Neuron (in vitro differentiated cells): ENCODE measurements at regions not wholly inside any gene's neighbourhood (a gene's known extent, or its start where the extent isn't known, plus 50 kb on each side); places are given as distances from the start of the nearest gene placed in this dataset.

Experiments
- H2AFZ ChIP-seq: one replicate; pipeline ENCODE4 v1.6.1; 2013; ENCODE audit warnings: low read depth, mild to moderate bottlenecking, inconsistent platforms, low read length, moderate library complexity
- H3K27me3 ChIP-seq: one replicate; pipeline ENCODE4 v1.6.1; 2013; ENCODE audit warnings: low read length; ENCODE audit not compliant: insufficient read depth
- H3K36me3 ChIP-seq: one replicate; pipeline ENCODE4 v1.6.1; 2013; ENCODE audit warnings: low read length; ENCODE audit not compliant: insufficient read depth
- H3K4me1 ChIP-seq: one replicate; pipeline ENCODE4 v1.6.1; 2013; ENCODE audit warnings: low read length; ENCODE audit not compliant: insufficient read depth
- H3K4me3 ChIP-seq: 2 replicates; pipeline ENCODE4 v1.5.1; 2013; ENCODE audit warnings: mild to moderate bottlenecking, low read length, moderate library complexity
- H3K9me3 ChIP-seq: one replicate; pipeline ENCODE4 v1.6.1; 2013; ENCODE audit warnings: low read length

DNA sequence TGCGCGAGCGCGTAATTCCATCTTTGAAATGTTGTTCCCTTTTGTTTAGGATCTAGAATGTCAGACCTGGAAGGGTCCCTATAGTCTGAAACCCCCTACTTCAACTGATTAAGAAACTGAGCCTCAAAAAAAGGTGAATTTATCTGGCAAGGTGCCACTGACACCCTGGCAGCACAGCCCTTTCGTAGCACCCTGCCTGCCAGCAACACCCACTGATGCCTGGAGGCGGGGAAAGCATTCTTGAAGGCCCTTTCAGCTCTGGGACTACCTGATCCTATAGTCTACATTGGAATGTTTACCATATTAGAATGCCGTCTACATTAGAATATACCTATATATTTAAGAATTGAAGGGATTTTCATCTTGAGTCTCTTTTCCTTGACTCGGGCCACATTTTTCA, 542.3 kb downstream of the BUD13 start:
- Histone ChIP-seq H3K9me3 (no peaks in the 10 kb centered on the region), H3K4me1 (peaks cover 8% of the 10 kb centered on the region), H3K4me3 (no peak overlapping the region), H2AFZ (no peak overlapping the region), H3K36me3 (no peaks in the 10 kb centered on the region), H3K27me3 (no peaks in the 10 kb centered on the region)

DNA sequence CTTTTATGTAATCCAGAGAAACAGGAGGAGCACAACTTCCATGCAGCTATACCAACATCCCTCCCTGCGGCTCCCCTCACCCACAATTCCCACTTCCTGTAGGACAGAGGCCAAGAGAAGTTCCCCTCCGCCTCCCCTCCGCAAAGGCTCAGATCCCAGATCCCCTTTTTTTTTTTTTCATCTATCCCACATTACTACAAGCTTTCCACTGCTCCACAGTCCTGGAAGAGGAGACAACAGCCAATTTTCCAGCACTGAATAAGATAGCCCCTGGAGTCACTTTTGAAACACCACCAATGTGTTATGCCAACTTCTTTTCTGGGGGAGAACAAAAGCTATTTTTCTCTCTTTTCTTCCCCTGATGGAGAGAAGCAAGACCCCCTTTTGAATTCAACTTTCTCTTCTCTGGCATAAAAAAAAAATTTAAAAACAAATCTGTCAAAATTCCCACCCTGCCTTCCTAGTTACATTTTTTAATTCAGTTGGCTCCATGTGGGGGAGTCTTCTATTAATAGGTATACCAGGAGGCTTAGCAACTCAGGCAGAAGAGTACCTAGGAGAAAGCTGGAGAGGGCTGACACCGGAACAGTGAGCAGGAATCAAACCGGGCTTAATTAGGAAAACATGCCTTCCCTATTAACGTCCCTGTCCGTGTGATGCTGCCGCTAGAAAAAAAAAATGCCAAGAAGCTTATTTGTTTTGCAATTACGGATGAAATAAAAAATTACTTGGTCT, 543.4 kb downstream of the BUD13 start:
- Histone ChIP-seq H3K4me1 (peaks cover 12% of the 10 kb centered on the region), H3K27me3 (no peaks in the 10 kb centered on the region)

DNA sequence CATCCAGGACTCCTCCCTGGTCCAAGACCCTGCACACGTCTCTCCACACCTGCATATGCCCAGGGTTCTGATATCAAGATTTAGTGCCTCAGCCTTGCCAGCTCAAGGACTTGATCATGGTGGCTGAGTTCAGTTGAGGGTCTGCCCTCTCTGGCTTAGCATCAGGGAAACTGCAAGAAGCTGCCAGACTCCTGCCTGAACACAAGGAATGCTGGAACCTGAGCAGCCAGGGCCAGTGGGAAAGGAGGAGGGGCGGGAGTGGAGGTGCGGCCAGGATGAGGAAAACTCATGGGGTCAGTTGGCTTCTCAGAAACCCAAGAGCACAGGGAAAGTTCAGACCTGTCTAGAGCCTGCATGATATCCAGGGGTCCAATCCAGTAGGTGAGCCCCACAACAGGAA, 546.1 kb downstream of the BUD13 start:
- H2AFZ ChIP-seq: no peak overlapping the region
- H3K27me3 ChIP-seq: no peaks in the 10 kb centered on the region
- H3K9me3 ChIP-seq: no peaks in the 10 kb centered on the region
- H3K4me1 ChIP-seq: peaks cover 7% of the 10 kb centered on the region
- H3K36me3 ChIP-seq: no peaks in the 10 kb centered on the region
- no peak overlapping the region for H3K4me3 ChIP-seq

More for the DNA sequence above, 543.4 kb downstream of the BUD13 start:
- Histone ChIP-seq H3K9me3 (no peaks in the 10 kb centered on the region), H3K4me3 (no peak overlapping the region), H2AFZ (no peak overlapping the region), H3K36me3 (no peaks in the 10 kb centered on the region)

DNA sequence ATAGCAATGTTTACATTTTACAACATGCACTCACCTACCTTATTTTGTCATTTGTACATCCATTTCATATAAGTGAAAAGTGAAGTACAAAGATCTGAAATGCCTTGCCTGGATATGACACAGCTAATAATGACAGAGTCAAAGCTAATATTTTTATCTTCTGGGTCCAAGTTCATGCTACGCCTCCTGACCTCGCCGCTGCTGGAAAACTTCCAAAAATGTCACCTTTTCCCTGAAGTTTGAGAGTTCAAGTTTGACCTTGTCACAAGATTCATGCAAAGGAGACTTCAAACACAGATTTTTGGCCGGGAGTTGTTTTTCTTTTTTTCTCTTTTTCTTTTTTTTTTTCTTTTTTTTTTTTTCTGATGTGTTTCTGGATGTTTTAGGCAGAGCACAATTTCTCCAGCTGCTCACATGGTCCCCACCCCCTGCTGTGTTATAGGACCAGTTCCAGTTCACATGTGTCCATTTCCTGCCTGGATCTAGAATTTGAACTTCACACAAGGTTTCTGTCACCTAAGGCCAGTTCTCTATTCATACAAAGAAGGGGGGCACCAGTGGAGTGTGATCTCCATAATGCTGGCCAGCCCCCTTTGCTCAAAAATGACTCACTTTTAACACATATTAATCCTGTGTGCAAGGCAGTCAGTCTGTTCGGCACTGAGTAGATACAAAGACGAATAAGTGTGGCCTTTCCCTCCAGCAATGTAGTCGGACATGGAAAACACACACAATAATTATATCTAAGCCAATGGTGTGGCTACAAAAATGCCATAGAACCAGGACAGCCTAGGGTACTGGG, 546.8 kb downstream of the BUD13 start:
- Histone ChIP-seq H3K36me3 (no peaks in the 10 kb centered on the region), H3K4me3 (no peak overlapping the region), H3K9me3 (no peaks in the 10 kb centered on the region), H2AFZ (no peak overlapping the region), H3K27me3 (no peaks in the 10 kb centered on the region), H3K4me1 (peaks cover 7% of the 10 kb centered on the region)

DNA sequence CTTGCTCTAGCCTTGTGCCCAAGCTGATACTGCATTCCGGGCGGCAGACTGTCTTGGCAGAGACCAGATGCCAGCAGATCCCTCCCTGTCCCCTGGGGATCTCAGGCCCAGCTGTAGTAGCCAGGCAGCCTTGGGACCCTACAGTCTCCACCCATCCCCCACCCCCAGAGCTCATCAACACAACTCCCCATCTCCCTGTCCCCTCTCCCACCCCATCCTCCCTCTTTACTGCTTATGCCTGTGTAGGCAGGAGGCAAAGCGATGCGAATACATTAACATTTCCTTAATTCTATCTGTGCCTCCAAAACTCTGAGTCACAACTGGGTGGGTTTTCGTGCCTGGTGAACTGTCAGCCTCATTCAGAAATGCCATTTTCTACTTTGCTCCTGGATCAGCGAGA, 547.6 kb downstream of the BUD13 start:
- Histone ChIP-seq H3K4me3 (no peak overlapping the region), H3K9me3 (no peaks in the 10 kb centered on the region), H2AFZ (no peak overlapping the region), H3K27me3 (no peaks in the 10 kb centered on the region), H3K4me1 (peaks cover 7% of the 10 kb centered on the region), H3K36me3 (no peaks in the 10 kb centered on the region)

DNA sequence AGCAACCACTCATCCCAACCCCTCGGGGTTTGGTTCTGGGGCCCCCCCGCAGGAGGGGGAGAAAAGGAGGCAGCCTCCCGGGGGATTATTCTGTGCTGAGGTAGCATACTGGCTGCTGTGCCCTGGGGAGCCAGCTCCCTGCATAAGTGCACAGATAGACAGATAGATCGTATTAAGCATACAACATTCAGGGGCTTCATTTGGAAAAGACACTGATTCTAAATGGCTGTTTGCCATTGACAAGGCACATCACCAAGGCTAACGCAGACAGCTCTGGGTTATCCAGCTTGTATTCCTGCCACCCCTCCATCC, 547.9 kb downstream of the BUD13 start:
- no peaks in the 10 kb centered on the region for H3K36me3 ChIP-seq
- H3K4me1 ChIP-seq: peaks cover 7% of the 10 kb centered on the region
- no peaks in the 10 kb centered on the region for H3K9me3 ChIP-seq
- H3K4me3 ChIP-seq: no peak overlapping the region
- no peak overlapping the region for H2AFZ ChIP-seq
- H3K27me3 ChIP-seq: no peaks in the 10 kb centered on the region

DNA sequence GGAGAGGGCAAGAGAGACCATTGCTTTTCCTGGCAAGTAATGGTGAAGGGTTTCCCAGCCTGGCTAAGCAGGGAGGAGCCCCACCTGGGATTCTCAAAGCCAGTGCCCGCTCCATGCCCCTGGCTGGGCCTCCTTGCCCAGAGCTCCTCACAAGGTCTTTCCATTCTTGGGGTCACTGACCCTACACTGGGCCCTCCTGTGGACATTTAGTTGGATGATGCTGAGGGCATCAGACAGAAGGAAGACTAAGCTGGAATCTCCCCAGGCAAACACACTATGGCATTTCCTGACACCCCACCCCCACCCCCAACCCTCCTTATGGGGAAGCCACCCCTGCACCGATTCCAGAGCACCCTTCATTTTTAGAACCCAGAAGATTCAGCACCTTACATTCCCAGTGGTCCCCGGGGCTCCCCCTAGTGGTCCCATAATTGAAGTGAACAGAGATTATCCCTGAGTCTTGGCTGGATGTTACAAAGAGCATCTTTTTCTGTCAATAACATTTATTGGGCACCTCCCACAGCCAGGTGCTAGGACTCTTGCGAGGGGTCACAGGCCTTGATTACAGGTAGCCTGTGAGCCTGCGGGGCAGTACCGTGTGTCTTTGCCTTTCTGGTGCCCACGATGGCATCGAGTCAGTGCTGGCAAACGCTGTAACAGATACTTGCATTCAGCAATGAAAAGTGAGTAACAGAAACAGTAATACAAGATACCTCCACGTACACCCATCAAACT, 548.5 kb downstream of the BUD13 start:
- Histone ChIP-seq H3K4me1 (peaks cover 7% of the 10 kb centered on the region), H3K9me3 (no peaks in the 10 kb centered on the region), H2AFZ (no peak overlapping the region), H3K27me3 (no peaks in the 10 kb centered on the region), H3K36me3 (no peaks in the 10 kb centered on the region), H3K4me3 (no peak overlapping the region)

DNA sequence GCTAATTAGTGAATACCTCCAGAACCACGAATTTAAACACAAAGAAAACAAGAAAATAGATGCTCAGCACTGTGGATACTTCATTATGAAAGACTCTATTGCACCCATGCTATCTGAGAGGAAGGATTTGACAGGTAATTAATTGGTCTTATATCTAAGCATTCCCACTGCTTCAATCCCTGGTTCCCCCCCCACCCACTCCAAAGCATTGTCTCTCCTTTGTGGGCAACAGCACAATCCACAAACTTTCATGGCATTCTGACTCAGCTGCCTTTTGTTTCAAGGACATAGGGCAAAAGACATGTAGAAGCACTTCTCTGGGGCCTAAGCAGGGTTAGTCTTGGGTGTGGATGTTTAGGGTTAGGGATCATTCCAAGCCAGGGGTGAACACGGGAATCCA, 551.4 kb downstream of the BUD13 start:
- Histone ChIP-seq H3K27me3 (no peaks in the 10 kb centered on the region), H3K9me3 (no peaks in the 10 kb centered on the region), H3K4me1 (peaks cover 7% of the 10 kb centered on the region), H3K4me3 (no peak overlapping the region), H3K36me3 (no peaks in the 10 kb centered on the region), H2AFZ (no peak overlapping the region)

DNA sequence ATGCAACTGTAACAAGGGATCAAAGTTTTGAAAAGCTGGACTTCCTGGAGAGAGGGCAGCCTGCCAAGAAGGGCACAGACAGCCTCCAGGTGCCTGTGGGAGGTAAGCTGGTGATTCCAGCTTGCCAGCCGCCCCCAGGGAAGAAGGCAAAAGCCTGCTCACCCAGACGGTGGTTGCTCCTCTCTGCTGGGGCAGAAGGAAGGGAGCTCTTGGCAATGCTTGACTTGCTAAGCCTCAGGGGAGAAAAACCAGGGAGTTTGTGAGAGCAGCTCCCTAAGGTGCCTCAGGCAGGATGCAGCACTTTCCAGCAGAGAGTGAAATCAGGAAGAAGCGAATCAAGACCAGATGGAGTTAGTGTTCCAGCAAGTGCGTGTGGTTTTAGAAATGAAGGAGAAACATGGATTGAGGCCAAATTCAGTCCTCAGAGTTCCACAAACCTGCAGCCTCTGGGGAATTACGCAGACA, 553.6 kb downstream of the BUD13 start:
- Histone ChIP-seq H3K4me3 (no peak overlapping the region), H2AFZ (no peak overlapping the region), H3K27me3 (no peaks in the 10 kb centered on the region), H3K36me3 (no peaks in the 10 kb centered on the region), H3K9me3 (no peaks in the 10 kb centered on the region), H3K4me1 (no peaks in the 10 kb centered on the region)

DNA sequence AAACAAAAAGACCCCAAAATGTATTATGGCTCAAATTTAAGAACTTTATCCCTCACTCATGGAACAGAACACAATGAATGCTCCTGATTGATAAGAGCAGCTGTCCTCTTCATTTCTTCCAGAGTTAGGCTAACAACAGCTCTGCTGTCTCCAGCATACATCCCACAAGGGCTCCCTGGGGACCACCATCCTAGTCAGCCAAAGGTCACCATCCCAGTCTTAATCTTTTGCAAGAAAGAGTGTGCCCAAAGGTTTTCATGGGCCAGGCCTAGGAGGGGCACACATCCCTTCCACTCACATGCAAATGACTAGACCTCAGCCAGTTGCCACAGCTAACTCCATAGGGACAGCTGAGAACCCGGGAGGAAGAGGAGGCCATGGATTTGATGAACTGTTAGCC, 555.3 kb downstream of the BUD13 start:
- Histone ChIP-seq H2AFZ (no peak overlapping the region), H3K36me3 (no peaks in the 10 kb centered on the region), H3K27me3 (no peaks in the 10 kb centered on the region), H3K4me1 (no peaks in the 10 kb centered on the region), H3K9me3 (no peaks in the 10 kb centered on the region), H3K4me3 (no peak overlapping the region)

DNA sequence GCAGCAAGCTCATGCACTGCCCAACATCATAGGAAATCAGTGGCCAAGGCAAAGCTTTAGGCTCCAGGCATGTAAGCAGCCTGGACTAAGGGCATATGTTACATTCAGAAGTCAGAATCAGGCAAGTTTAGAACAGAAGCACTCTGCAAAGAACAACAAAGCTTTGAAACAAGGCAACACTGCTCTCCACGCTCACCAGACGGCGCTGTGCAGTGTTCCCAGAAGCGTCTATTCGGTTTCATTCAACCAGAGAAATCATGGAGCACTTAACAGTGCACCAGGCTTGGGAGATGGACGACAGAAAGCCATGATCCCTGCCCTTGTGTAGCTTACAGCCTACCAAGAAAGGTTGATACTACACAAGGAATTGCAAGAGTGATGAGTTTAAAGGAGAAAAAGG, 555.8 kb downstream of the BUD13 start:
- Histone ChIP-seq H3K4me3 (no peak overlapping the region), H3K9me3 (no peaks in the 10 kb centered on the region), H3K4me1 (no peaks in the 10 kb centered on the region), H3K36me3 (no peaks in the 10 kb centered on the region), H3K27me3 (no peaks in the 10 kb centered on the region), H2AFZ (no peak overlapping the region)

DNA sequence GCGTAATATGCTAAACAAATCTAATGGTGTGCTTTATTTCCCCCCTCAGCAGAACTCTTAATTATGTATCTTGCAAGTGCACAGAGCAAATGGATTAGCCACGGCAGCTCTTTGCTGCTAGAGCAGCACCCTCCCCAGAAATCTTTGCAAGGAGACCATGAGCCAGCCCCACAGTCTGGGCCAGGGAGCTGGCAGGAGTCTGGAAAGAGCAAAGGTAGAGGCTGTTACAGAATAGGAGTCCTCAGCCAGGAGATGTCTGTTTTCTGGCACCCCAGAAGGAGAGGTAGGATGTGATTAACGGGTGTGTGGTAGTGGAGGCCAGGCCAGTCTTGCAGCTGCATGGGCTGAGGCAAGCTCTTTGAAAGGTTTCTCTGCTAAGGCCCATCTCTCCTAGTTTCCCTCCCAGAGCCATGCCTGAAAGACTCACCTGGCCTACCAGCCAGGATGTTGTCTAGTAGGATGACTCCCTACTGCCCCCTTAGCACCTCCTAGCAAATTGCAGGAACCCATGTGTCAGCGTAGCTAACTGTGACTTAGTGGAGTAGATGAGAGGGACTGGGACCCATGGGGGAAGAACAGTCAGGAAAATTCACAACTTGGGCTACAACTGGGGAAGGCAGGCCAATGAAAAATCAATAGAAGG, 557.2 kb downstream of the BUD13 start:
- no peak overlapping the region for H3K4me3 ChIP-seq
- no peaks in the 10 kb centered on the region for H3K4me1 ChIP-seq
- no peaks in the 10 kb centered on the region for H3K27me3 ChIP-seq
- no peak overlapping the region for H2AFZ ChIP-seq
- H3K36me3 ChIP-seq: no peaks in the 10 kb centered on the region
- no peaks in the 10 kb centered on the region for H3K9me3 ChIP-seq

DNA sequence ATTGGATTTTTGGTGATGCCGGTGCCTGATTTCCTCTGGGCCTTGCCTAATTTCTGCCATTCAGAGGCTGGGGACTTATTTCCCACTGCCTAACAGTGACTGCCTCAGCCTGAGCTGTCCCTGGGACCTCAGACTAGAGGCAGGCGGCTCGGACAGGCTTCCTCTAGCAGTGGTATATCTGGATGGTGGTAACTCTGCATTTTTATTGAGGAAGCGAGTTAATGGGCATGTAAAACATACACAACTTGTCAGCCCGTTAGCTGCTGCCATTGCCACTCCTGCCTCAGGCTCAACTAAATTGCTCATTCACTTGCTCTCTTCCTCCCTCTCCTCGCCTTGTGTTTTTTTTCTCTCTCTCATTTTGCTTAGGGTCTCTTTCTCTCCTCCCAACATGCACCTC, 561.6 kb downstream of the BUD13 start:
- Histone ChIP-seq H3K36me3 (no peaks in the 10 kb centered on the region), H3K9me3 (no peaks in the 10 kb centered on the region), H3K4me3 (no peak overlapping the region), H3K4me1 (peaks cover 5% of the 10 kb centered on the region), H3K27me3 (no peaks in the 10 kb centered on the region), H2AFZ (no peak overlapping the region)
